Ectodermal cell (in vitro differentiated cells): ENCODE measurements at regions not wholly inside any gene's neighbourhood (a gene's known extent, or its start where the extent isn't known, plus 50 kb on each side); places are given as distances from the start of the nearest gene placed in this dataset.
"Not testable (repeated sequence)": the region's sequence is repeated elsewhere in the genome, so short reads cannot be mapped to it uniquely, and the experiment has no call there.

Source experiments
- H3K27ac ChIP-seq: 2 replicates; pipeline ENCODE4 v1.7.0; 2013; ENCODE audit warnings: mild to moderate bottlenecking, low read depth, low read length; ENCODE audit not compliant: insufficient read depth, poor library complexity, severe bottlenecking
- H3K27me3 ChIP-seq: 2 replicates; pipeline ENCODE4 v1.7.0; 2013; ENCODE audit warnings: mild to moderate bottlenecking, low read length; ENCODE audit not compliant: insufficient read depth, control insufficient read depth, poor library complexity, severe bottlenecking
- H3K36me3 ChIP-seq: one replicate; pipeline ENCODE4 v1.7.0; 2013; ENCODE audit warnings: low read length; ENCODE audit not compliant: control insufficient read depth, insufficient read depth
- H3K4me1 ChIP-seq: one replicate; pipeline ENCODE4 v1.7.0; 2013; ENCODE audit warnings: low read length; ENCODE audit not compliant: control insufficient read depth, insufficient read depth
- H3K4me3 ChIP-seq: 2 replicates; pipeline ENCODE4 v1.7.0; 2013; ENCODE audit warnings: low read depth, low read length, control low read depth; ENCODE audit not compliant: insufficient read depth
- H3K9me3 ChIP-seq: 2 replicates; pipeline ENCODE4 v1.7.0; 2013; ENCODE audit warnings: mild to moderate bottlenecking, low read length, moderate library complexity; ENCODE audit not compliant: control insufficient read depth
- WGBS, 2 experiments: methylation state at CpG; one replicate each; pipeline ENCODE4 v1.1.7; 2013; ENCODE audit warnings: missing lambda C conversion rate in 2 of 2; 5-methylcytosine and 5-hydroxymethylcytosine counted together

DNA sequence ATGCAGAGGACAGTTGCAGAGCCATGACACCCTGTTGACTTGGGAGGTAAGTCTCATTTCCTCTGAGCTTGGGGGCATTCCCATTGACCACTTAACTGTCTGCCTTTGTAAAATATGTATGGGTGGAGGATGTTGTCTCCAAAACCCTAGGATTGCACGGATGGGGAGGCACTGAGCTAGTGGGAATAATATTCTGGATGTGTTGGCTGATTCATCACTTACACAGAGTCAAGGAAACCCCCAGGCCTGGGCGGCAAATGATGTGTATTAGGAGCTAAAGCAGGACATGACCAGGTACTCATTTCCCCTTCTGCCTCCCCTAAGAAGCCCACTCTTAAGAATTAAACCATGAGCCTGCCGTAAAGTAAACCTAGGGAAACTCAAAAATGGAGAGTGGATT, 319.4 kb downstream of the VRK1 start:
- Histone ChIP-seq H3K4me1 (no peaks in the 10 kb centered on the region), H3K27me3 (no peaks in the 10 kb centered on the region), H3K27ac (no peak overlapping the region), H3K36me3 (no peaks in the 10 kb centered on the region), H3K9me3 (no peaks in the 10 kb centered on the region), H3K4me3 (no peak overlapping the region)
- WGBS, 2 experiments, result 92 to 95% methylated on average over 3 of the region's 3 CpGs

DNA sequence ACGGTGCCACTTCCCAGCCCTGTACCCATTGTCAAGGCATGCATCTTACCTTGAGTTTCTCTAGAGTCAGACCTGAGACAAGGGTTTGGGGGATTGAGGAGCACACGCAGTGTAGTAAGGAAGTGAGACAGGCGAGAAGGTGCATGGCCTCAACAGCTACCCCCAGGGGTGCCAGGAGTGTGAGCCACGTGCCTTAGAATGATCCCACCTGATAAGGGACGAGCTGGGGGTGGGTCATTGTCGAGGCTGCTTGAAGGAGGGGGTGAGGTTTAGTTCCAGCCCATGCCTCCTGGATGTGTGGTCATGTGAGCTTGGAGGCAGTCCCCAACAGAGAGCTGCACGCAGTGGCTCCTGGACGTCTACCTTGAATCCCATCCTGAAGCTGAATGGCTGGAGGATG, 320.5 kb downstream of the VRK1 start:
- Histone ChIP-seq H3K27ac (no peak overlapping the region), H3K27me3 (no peaks in the 10 kb centered on the region), H3K9me3 (no peaks in the 10 kb centered on the region), H3K4me1 (no peaks in the 10 kb centered on the region), H3K4me3 (no peak overlapping the region), H3K36me3 (no peaks in the 10 kb centered on the region)
- 90% methylated on average over 8 of the region's 8 CpGs for WGBS, 2 experiments

DNA sequence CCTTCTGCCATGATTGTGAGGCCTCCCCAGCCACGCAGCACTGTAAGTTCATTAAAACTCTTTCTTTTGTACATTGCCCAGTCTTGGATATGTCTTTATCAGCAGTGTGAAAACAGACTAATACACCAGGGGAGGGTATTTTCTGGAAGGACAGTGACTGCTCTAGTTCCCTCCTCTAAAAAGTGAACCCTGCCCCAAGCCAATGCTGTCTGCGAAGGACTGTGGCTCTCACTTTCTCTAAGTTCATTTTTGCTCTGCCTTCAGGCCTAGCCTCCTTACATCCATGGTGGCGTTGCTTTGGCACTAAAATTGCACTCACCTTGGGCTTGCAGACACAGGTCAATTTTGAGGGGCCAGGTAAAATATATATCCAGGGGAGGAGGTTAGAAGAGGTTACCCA, 323.0 kb downstream of the VRK1 start:
- 90 to 95% methylated on average over 3 of the region's 3 CpGs for WGBS, 2 experiments
- H3K9me3 ChIP-seq, result no peaks in the 10 kb centered on the region
- H3K4me3 ChIP-seq, result no peak overlapping the region
- no peaks in the 10 kb centered on the region for H3K4me1 ChIP-seq
- H3K27me3 ChIP-seq, result no peaks in the 10 kb centered on the region
- no peaks in the 10 kb centered on the region for H3K36me3 ChIP-seq
- no peak overlapping the region for H3K27ac ChIP-seq

DNA sequence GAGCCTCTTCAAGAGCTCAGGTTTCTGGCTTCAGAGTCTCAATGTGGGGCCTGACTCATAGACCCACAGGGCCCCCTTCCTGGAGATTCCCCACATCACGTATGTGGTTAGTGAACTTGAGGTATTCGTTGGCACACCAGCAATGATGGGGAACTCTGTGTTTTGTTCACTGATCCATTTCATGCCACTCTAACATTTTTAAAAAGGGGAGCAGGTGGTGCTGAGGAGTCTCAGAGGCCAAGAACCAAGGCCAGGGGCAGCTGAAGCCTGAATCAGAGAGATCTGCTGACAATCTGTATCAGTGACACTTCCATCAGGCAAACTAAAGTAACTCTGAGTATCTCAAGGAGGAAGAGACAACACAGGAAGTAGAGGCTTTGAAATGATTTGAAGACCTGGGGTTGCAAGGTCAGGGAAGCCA, 323.4 kb downstream of the VRK1 start:
- Histone ChIP-seq H3K4me1 (no peaks in the 10 kb centered on the region), H3K27me3 (no peaks in the 10 kb centered on the region), H3K9me3 (no peaks in the 10 kb centered on the region), H3K27ac (no peak overlapping the region), H3K4me3 (no peak overlapping the region), H3K36me3 (no peaks in the 10 kb centered on the region)
- WGBS, 2 experiments, result 83 to 85% methylated on average over 2 of the region's 2 CpGs

DNA sequence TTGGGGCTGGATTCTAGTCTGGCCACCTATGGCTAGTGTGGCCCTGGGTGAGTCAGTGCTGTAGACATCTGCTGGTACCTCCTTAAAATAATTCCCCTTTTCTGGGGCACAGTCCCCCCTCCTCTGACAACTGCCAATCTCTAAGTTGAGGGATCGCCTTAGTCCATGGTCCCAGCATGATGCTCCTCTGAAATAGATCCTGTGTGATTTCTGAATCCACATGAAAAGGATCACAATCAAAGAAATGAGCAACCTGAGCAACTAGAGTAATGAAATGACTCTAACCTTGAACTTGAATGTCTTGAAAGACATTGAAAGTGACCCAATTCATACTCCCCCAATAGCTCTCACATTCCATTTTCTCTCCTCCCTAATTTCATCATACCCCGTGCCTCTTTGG, 332.5 kb downstream of the VRK1 start:
- Histone ChIP-seq H3K4me1 (no peaks in the 10 kb centered on the region), H3K9me3 (no peaks in the 10 kb centered on the region)
- 93 to 96% methylated on average over 2 of the region's 2 CpGs for WGBS, 2 experiments

DNA sequence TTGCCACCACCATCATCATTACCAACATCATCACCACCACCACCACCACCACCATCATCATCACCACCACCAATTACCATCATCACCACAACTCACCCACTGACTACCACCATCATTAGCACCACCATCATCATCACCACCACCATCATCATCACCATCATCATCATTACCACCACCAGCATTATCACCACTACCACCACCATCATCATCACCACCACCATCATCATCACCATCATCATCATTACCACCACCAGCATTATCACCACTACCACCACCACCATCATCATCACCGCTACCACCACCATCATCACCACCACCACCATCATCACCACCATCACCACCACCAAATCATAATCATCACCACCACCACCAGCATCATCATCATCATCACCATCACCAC, 338.7 kb downstream of the VRK1 start:
- H3K27me3 ChIP-seq, H3K9me3 ChIP-seq, H3K36me3 ChIP-seq, H3K4me1 ChIP-seq, H3K27ac ChIP-seq, H3K4me3 ChIP-seq: not testable (repeated sequence)
- WGBS, 2 experiments, result 94% methylated on average over 1 of the region's 1 CpG

More for the DNA sequence above, 332.5 kb downstream of the VRK1 start:
- Histone ChIP-seq H3K36me3 (no peaks in the 10 kb centered on the region), H3K27me3 (no peaks in the 10 kb centered on the region), H3K27ac (no peak overlapping the region), H3K4me3 (no peak overlapping the region)

DNA sequence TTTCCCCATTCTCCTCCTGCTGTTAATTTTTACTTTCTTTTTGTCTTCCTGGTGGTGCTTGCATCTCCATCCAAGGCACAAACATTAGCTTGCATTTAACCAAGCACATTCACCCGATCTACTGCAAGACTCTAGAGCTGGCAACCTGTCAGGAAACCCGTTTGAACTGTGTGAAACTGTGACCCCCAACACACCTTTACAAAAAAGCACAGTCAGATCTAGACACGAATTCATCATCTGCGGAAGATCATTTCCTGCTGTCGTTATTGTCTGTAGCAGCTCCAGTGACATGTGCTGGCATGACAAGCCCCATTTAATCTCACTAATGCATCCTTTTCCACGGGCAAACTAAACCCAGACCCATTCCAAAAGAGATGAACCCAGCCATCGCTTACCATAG, 340.5 kb downstream of the VRK1 start:
- WGBS, 2 experiments, result 89 to 90% methylated on average over 7 of the region's 7 CpGs
- H3K9me3 ChIP-seq, result no peaks in the 10 kb centered on the region
- no peaks in the 10 kb centered on the region for H3K27me3 ChIP-seq
- H3K27ac ChIP-seq, result no peak overlapping the region
- H3K36me3 ChIP-seq, result no peaks in the 10 kb centered on the region
- no peak overlapping the region for H3K4me3 ChIP-seq
- H3K4me1 ChIP-seq, result no peaks in the 10 kb centered on the region

DNA sequence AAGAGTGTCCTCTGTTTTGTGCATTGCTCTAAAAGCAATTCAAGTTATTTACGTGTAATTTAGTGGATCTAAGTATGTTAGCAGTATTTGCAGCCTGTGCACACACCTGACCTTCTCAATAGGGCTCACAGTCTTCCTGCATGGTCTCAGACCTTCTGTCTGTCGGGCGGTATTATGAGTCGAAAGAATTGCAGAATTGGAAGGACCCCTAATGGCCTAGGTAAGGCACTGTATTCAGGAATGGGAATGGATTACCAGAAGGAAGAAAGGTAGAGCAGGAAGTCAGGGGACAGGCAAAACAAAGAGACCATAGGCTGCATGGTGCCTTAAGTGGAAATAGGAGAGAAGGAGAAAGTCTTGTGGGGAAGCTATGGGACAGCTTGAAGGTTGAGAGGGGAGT, 341.6 kb downstream of the VRK1 start:
- Histone ChIP-seq H3K27ac (no peak overlapping the region), H3K9me3 (no peaks in the 10 kb centered on the region), H3K4me1 (no peaks in the 10 kb centered on the region), H3K27me3 (no peaks in the 10 kb centered on the region), H3K36me3 (no peaks in the 10 kb centered on the region), H3K4me3 (no peak overlapping the region)
- WGBS, 2 experiments, result 77 to 78% methylated on average over 4 of the region's 4 CpGs

DNA sequence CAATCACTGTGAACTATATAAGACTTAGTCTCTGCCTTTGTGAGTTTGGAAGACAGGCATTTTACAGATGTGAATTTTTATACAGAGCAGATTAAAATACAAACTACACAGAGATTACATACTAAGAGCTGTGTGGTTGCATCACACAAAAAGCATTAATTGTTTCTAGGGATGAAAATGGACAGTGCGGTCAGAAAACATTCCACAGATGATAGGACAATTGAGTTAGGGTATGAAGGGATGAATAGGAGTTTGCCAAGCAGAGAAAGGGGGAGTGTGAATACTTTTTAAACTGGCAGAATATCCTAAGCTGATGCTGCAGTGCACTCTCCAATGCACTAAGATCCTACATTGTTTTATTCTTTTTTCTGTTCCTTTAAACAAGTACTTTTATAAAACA, 345.8 kb downstream of the VRK1 start:
- Histone ChIP-seq H3K27me3 (no peaks in the 10 kb centered on the region), H3K27ac (no peak overlapping the region), H3K36me3 (no peaks in the 10 kb centered on the region), H3K4me1 (no peaks in the 10 kb centered on the region), H3K4me3 (no peak overlapping the region), H3K9me3 (no peaks in the 10 kb centered on the region)
- WGBS, 2 experiments, result 88 to 95% methylated on average over 1 of the region's 1 CpG

DNA sequence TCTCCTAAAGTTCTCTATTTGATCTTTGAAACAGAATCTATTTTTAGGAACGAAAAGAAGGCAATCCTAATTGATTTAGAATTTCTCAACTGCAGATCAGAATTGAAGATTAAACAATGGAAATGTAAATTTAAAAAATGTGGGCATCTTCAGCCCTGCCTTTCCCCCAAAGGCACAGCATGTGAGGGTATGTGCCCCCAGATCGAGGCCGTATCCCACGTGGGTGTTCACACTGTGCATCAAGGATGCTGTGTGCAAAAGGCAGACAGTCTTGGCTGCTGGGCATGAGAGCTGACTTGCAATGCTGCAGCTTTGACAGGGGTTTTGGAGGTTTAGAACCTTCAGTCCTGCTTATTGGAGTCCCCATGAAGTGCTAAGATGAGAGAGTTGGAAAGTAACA, 346.3 kb downstream of the VRK1 start:
- no peaks in the 10 kb centered on the region for H3K27me3 ChIP-seq
- H3K4me1 ChIP-seq, result no peaks in the 10 kb centered on the region
- no peaks in the 10 kb centered on the region for H3K36me3 ChIP-seq
- H3K4me3 ChIP-seq, result no peak overlapping the region
- 87 to 88% methylated on average over 4 of the region's 4 CpGs for WGBS, 2 experiments
- no peaks in the 10 kb centered on the region for H3K9me3 ChIP-seq
- no peak overlapping the region for H3K27ac ChIP-seq

DNA sequence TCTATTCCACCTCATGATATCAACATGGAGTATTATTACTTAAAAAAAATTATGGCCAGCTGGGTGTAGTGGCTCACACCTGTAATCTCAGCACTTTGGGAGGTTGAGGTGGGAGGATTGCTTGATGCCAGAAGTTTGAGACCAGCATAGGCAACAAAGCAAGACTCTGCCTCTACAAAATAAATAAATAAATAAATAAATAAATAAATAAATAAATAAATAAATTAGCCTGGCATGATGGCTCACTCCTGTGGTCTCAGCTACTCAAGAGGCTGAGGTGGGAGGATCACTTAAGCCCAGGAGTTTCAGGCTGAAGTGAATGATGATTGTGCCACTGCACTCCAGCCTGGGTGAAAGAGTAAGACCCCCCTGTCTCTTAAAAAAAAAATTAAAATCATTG, 350.8 kb downstream of the VRK1 start:
- not testable (repeated sequence) for H3K9me3 ChIP-seq, H3K27ac ChIP-seq, H3K4me1 ChIP-seq, H3K4me3 ChIP-seq, H3K27me3 ChIP-seq, H3K36me3 ChIP-seq
